GM18502 (cell line): ENCODE measurements at regions not wholly inside any gene's neighbourhood (a gene's known extent, or its start where the extent isn't known, plus 50 kb on each side); places are given as distances from the start of the nearest gene placed in this dataset.

Source experiments
- ATAC-seq: cut with Tn5 transposase; IDR thresholded peaks from one replicate; pipeline ENCODE4 v1.9.1; 2021; ENCODE audit warnings: mild to moderate bottlenecking; ENCODE audit not compliant: unreplicated experiment, poor library complexity

DNA sequence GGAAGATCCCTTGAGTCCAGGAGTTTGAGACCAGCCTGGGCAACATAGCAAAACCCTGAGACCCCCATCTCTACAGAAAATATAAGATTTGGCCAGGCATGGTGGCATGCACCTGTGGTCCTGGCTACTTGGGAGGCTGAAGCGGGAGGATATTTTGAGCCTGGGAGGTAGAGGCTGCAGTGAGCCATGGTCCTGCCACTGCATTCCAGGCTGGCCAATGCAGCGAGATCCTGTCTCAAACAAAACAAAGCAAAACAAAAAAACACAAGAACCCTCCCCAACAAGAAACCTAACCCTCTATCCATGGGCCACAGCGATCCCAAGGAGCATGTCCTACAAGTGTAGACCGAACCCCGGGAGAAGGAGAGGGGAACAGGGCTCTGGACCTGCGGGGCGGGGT, 133.3 kb downstream of the MGAT5B start:
- no peak for ATAC-seq

DNA sequence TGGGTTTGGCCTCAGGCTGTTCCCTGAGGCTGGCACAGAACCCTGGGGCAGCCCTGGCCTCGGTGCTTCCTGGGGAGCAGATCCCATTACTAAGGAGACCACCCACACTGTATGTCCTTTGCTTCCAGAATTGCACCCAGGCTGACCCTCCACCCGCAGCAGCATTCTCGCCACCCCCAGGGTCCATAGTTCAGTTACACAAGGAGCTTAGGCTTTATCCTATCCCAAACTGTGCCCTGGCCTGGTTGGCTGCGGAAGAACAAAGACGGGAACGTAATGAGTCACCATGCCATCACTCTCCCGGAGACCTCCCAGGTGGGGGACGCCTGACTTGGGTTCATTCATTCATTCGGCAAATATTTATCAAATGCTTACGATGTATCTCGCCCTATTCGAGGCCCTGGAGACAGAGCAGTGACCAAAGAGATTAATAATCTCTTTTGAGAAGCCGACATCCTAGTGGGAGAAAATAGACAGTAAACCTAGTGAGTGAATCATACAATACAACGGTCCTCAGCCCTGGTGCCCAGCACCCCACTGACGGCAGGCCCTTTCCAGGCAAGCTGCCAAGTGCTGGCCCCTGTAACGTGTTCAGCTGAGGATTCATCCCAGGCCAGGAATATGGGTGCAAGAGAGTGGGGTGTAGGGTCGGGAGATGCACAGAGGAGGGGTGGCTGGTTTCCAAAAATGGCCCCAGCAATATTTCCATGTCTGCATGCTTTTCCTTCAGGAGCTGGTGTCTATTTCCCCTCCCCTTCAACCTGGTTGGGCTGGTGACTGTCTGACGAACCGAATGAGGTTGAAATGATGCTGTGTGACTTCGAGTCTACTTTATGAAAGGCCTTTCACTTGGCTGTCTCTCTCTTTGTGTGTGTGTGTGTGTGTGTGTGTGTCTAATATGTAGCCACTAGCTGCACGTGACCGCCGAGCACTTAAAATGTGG, 134.2 kb downstream of the MGAT5B start:
- no peak for ATAC-seq

DNA sequence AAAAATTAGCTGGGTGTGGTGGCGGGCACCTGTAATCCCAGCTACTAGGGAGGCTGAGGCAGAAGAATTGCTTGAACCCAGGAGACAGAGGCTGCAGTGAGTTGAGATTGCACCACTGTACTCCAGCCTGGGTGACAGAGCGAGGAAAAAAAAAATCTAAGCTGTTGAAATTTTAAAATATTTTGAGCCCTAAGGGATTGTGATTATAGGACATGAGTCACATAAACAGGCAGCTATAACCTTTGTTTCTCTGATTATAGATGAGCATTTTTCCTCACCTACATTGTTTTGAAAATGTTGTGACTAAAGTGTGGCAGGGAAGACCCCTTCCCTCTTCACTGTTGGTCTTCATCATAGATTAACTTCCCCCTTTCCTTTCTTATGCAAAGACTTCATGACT, 135.5 kb downstream of the MGAT5B start:
- ATAC-seq = no peak

DNA sequence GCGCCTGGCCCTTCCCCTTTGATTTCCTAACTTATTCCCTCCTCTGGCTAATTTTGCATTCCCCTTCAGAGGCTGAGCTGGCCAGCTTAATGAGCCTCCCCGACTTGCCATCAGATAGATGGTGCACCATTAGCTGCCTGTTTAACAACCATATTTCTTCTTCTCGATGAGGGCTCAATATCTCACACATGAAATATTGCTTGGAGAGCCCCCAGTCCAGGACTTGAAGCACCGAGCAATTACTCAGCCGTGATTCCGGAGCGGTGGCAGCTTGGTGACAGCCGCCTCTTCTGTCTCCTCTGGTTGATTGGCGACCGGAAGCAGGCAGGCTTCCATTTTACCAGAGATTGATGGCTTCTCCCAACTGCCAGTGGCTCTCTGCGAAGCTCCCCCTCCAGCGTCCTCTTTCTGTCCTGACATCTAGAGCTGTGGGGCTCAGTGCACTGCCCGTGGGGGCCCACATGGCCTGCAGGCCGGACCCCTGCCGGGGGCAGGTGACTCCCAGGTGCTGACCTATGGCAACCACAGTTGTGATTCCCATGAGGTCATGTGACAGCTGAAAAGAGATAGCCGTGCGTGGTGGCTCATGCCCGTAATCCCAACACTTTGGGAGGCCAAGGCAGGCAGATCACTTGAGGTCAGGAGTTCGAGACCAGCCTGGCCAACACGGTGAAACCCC, 133.7 kb upstream of the SEC14L1 start:
- no peak for ATAC-seq

DNA sequence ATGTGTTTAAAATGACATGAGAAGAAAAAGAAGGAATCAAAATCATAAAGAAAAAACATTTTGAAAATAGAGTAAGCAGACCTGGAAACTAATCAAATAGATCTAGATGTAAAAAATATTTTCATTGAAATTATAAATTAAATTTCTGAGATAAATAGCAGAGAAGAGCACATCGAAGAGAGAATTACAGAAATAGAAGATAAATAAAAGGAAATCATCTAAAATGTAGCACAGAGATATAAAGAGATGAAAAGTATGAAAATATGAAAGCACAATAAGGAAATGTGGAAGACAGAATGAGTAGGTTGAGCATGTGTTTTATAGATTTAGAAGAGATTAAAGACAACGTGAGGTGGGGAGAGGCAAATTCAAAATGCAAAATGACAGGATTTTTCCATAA, 130.9 kb upstream of the SEC14L1 start:
- no peak for ATAC-seq

DNA sequence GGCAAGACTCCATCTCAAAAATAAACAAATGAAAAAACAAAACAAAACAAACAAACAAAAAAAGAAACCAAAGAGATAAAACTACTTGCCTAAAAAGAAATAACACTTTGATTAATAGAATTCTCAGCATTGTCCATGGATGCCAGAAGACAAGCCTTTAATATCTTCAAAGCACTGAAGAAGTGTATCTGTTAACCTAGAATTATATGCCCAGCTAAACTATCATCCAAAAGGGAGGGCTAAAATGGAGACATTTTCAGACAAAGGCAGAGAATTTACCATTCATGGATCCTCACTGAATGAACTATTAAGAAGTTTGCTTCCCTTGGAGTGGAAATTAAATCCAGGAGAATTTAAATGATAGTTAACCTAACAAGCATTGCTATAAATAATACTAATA, 130.1 kb upstream of the SEC14L1 start:
- ATAC-seq = no peak

DNA sequence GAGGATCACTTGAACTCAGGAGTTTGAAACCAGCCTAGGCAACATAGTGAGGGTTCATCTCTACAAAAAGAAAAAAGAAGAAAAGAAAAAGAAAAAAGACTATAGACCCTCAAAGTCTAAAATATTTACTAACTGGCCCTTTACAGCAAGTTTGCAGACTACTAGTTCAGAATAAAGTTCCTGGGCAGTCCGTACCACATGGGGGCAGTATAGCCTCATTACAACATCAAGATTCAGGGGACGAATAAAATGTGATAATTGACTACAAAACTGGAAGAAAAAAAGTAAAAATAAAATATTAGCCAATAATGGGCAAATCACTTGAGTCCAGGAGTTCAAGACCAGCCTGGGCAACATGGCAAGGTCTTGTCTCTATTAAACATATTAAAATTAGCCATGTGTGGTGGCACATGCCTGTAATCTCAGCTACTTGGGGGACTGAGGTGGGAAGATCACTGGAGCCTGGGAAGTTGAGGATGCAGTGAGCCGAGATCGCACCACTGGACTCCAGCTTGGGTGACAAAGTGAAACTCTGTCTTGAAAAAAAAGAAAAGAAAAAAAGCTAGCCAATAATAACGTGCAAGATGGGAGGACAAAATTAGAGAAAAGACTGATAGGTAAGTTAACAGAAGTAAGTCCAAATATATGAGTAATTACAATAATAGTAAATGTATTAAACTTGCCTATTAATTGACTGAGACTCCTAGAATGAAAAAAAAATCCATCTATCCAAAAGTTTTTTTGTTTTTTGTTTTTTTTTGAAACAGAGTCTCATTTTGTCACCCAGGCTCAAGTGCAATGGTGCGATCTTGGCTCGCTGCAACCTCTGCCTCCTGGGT, 129.4 kb upstream of the SEC14L1 start:
- ATAC-seq = no peak

DNA sequence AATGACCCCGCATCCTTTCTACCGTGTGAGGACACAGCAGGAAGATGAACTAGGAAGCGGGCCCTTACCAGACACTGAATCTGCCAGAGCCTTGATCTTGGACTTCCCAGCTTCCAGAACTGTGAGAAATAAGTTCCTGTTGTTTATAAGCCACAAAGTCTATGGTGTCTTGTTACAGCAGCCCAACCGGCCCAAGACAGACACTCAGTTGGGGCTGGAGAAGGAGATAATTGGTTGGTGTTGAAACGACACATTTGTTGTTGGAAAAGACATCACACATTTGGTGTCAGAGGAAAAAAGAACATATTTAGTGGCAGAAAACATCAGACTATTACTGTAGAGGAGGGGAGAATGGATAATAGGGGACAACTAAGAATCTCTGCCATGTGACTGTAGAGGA, 122.3 kb upstream of the SEC14L1 start:
- no peak for ATAC-seq

DNA sequence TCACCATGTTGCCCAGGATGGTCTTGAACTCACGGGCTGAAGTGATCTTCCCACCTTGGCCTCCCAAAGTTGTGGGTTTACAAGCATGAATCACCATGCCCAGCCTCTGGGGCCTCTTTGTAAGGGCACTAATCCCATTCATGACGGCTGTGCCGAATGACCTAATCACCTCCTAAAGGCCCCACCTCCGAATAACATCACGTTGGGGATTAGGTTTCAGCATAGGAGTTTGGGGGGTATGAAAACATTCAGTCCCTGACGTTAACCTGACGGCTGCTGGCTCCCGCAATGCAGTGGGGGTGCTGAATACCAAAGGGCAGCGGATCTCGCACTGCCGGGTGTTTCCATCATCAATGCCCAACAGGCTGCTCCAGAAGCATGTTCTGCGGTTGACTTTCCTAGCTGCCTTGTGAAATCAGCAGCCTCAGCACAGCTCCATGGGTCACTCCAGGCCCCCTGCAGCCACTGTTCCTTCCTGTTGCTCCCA, 120.8 kb upstream of the SEC14L1 start:
- no peak for ATAC-seq

DNA sequence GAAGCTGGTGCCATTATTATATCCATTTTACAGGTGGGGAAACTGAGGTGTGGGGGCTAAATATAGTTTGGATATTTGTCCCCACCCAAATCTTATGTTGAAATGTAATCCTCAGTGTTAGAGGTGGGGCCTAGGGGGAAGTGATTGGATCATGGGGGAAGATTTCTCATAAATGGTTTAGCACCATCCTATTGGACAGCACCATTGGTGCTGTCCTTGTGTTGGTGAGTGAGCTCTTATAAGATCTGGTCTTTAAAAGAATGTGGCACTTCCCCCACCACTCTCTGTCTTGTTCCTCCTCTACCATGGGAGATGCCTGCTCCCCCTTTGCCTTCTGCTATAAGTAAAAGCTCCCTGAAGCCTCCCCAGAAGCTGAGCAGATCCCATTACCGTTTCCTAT, 119.8 kb upstream of the SEC14L1 start:
- ATAC-seq = no peak

DNA sequence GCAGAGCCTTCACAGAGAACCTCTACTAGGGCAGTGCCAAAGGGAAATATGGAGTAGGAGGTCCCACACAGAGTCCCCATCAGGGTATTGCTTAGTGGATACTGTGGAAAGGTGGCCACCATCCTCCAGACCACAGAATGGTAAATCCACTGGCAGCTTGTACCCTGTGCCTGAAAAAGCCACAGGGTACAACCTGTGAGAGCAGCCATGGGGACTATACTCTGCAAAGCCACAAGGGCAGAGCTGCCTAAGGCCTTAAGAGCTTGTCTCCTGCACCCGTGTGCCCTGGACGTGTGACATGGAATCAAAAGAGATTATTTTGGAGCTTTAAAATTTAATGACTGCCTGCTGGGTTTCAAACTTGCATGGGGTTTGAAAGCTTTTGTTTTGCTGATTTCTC, 118.0 kb upstream of the SEC14L1 start:
- no peak for ATAC-seq

DNA sequence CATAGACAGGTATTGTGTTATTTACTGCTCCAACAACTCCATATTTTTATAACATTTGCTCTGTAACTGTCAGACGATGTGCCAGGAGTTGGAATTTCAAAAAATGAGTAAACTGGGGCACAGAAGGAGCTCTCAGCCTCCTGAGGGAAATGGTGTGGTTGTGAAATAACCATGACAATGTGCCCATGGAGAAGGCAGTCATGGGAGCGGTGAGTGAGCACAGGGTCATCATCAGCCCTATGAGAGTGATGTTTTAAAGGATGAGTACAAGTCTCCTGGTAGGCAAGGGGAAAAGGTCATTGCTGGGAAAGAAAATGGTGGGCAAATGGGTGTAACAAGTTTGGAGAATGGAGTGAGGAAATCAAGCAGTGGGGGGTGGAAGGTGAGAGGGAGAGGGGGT, 115.0 kb upstream of the SEC14L1 start:
- no peak for ATAC-seq

DNA sequence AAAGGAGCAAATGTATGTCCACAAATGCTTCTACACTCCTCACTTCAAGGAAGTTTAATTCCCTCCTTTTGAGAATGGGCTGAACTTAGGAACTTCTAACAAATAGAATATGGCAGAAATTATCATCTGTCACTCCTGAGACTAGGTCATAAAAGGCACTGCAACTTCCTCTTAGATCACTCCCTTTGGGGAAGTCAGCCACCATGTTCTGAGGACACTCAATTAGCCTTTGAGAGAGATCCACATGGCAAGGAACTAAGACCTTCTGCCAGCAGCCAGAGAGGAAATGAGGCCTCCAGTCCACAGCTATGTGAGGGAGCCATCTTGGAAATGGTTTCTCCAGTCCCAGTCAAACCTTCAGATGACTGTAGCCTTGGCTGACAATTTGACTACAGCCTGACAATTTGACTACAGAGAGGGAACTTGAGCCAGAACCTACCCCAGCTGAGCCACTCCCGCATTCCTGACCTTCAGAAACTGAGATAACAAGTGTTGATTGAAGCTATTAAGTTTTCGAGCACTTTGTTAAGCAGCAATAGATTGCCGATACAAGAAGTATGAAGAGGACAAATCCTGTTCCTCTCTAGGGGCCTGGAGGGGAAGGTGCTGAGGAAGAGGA, 113.4 kb upstream of the SEC14L1 start:
- ATAC-seq = no peak

DNA sequence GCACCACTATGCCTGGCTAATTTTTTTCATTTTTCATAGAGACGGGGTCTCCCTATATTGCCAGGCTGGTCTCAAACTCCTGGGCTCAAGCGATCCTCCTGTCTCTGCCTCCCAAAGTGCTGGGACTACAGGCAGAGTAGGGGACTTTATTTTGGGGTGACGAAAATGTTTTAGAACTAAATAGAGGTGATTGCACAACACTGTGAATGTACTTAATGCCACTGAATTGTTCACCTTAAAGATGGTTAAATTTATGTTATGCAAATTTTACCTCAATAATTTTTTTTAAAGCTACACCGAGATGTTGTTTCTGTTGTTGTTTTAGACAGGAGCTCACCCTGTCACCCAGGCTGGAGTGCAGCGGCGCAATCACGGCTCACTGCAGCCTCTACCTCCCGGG, 111.9 kb upstream of the SEC14L1 start:
- no peak for ATAC-seq

DNA sequence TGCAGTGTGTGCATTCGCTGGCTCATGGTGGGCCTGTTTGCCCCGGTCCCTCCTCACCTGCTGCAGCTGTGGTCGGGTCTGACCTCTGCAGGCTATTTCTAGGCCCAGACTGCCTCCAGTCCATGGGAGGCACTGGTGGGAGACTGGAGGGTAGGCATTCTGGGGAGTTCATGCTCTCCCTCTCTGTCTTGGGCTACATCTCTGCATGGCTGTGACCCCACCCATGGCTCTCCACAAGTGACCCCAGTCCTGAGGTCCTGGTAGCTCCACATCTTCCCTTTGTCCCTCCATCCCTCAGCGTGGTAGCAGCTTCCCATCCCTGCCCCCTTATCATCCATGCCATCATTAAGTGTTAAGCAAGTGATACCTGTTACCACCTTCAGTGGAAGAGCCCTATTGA, 107.8 kb upstream of the SEC14L1 start:
- no peak for ATAC-seq

DNA sequence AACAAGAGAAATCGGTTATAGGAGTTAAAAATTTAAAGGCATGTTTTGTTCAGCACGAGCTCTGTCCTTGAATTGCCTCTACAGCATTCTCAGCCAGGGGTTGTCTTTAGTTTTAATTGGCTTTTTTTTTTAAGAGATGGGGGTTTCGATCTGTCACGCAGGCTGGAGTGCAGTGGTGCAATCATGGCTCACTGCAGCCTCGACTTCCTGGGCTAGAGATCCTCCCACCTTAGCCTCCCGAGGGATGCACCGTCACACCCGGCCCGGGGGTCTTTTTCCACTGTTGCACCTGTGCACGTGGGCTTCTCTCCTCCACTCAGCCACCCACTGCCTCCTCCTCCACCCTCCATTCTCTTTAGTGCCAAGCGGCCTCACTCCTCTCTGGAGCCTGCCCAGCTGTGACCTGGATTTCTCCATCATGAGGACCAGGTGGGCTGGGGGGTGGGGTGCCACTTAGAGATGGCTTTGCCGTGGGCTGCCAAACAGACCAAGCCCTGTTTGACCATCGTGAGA, 106.8 kb upstream of the SEC14L1 start:
- ATAC-seq = no peak

DNA sequence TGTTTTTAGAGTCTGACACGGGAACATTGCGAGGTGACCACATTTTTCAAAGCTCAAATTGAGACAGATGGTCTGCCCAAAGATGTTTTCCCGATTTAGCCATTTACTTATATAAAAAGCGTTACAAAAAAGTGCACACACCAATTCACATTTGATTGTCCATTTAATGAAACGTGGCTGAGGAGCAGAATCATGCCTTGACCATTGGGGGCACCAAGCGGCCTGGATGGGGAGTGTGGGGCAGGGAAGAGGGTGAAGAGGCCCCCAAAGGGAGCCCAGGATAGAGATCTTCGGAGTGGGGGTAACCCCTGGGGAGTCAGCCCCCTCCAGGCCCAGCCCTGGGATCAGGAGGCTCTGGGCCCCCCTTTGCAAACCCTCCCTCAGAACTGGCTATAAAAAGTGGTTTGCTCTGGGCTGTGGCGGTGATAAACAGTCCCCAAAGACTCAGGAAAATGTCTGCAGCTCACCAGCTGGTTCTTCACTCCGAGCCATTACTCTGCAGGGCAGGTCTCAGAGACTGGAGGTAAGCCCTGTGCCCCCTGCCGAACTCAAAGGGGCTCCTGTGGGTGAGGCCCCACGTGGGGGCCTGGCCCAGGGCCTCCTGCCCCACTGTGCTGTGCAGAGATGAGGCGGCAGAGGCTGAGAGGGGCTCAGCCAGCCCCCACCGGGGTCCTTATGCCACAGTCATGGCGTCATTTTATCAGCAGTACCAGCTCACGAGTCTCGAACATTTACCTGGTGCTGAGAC, 105.9 kb upstream of the SEC14L1 start:
- no peak for ATAC-seq

DNA sequence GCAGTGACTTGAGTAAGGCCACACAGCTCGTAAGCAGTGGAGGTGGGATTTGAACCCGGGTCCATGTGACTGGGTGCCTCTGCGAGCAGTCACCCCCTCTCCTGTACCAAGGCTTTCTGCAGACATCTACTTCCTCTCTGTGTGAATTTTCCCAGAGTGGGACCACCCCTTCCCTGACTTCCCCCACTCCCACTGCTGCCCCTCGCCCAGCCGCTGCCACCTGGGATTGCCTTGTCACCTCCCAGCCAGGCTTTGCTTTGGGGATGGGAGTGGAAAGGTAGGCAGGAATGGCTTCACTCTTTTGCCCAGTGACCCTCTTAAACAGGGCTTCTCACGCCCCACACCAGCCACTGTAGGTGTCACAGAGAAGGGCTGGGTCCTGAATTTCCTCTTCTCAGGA, 105.2 kb upstream of the SEC14L1 start:
- ATAC-seq = no peak

DNA sequence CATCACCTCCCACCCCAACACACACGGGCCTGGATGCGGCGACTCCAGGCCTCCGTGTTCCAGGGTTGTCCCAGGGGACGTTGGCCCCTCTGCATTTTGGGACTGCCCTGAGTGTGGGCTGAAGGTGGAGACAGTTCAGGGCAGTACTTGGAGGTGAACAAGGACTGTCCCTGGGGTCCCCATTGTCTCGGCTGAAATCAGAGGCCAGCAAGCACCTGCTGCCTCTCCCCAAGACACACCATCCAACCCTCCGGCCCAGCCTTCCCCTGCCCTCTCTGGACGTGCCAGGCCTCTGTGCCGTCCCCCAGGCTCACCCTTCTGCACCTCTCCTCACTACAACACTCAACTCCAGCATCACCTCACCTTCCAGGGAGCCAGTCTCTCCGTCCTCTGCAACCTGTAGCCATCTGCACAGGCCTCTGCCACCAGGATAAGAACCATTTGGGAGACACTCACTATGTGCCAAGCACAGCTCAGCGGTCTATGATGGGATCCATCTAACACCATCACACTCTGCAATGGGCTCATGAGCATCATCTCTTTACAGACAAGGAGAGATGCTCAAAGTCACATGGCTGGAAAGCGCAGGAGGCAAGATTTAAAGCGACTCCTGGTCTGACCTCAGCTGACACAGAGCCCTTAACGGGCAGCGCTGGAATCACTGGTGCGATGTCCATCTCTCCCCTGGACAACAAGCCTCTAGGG, 104.5 kb upstream of the SEC14L1 start:
- ATAC-seq = no peak
